Activated effector memory CD4-positive, alpha-beta T cell treated with anti-CD3 and anti-CD28 coated beads, Interleukin-2, amount 50 U/mL, for 16 hours (primary cell): ENCODE measurements at regions not wholly inside any gene's neighbourhood (a gene's known extent, or its start where the extent isn't known, plus 50 kb on each side); places are given as distances from the start of the nearest gene placed in this dataset.

Experiments used
- DNase-seq: peaks from one replicate; pipeline ENCODE4 v3.0.0-alpha.2; 2020

DNA sequence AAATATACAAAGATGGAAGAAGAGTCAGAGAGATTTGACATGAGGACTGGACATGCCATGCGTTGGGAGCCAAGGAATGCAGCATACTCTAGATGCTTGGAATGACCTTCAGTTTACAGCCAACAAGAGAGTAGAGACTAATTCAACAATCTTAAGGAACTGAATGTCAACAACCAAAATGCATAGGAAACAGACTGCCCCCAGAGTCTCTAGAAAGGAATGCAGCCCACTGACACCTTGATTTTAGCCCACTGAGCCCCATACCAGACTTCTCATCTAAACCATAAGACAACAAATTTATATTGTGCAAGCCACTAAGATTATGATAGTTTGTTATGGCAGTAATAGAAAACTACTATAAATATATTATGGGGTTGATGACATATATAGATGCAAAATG, 611.2 kb downstream of the RPS29 start:
- no peak for DNase-seq

DNA sequence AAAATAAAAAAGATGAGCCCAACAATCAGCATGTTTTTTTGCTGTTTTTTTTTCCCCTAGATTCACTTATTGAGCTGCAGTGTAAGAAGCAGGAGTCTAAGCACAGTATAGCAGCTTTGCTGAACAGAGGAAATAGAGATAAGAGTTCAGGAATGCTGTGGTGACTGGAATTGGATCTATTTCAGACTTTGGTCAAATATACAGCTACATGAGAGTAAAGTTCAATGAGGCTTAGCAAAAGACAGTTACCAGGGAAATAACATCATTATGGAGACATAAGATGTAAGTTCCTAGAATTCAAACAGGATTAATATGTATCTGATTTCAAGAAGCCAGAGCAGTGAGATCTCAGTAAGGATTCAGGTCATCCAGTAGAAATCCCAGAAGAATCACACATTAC, 613.0 kb downstream of the RPS29 start:
- DNase-seq, result no peak

DNA sequence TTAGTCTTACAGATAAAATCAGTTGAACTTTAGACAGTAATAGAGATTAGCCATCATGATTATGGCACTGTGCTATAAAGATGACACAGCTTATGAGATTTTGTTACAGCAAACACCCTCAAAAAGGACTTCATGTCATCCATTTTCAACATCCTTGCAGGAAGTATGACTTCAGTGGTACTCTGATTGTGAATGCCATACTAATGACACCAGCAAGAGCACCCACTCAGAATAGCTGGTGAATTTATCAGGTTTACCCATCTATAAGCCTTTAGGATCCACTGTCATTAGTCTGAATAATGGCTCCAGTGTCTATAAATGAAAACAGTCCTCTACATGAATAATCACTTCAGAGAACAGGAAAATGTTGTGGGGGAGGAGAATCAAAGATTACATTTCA, 615.2 kb downstream of the RPS29 start:
- no peak for DNase-seq

- no peak for DNase-seq
Measured at GRCh38 chr14:48967419-48967818, 618.8 kb downstream of the RPS29 start.

DNA sequence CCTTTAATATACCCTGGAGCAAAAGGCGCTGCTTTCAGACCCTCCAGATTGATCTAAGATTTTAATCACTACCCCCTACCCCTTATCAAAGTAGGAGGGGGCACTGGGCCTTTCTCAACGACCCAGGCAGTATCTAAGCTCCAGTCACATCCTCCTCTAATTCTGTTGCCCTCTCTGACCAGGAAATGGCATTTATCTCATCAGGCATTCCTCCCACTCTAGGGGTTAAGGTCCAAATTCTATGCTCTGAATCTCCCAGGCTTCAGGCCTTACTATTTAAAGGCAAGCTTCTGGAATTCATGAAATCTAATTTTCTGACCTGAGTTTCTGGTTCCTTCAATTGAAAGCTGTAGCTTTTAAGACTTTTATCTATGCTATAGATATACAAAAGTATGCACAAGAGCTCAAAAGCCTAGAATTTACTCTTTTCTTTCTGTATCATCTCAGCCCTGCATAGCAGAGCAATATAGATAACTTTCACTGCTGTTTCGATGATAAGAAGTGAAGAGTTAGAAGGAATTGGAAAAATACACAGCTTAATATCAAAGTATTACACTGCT, 622.9 kb downstream of the RPS29 start:
- no peak for DNase-seq

DNA sequence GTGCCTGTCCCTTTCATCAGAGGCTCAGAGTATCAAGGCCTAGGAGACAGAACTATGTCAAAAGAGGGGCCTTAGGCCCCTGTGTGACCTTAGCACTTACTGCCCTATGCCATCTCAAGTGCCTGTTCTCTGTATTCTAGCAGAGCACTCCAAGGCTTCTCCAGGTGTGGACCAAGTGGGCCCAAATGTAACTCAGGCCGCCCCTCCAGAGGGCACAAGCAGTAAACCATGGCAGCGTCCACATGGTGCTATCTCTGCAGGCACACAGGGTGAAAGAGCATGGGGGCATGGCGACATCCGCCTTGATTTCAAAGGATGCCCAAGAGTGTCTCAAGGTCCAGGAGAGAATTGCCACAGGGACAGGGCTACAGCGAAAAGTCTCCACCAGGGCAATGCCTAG, 628.7 kb downstream of the RPS29 start:
- no peak for DNase-seq

- no peak for DNase-seq
Measured at GRCh38 chr14:48955857-48956256, 630.3 kb downstream of the RPS29 start.

DNA sequence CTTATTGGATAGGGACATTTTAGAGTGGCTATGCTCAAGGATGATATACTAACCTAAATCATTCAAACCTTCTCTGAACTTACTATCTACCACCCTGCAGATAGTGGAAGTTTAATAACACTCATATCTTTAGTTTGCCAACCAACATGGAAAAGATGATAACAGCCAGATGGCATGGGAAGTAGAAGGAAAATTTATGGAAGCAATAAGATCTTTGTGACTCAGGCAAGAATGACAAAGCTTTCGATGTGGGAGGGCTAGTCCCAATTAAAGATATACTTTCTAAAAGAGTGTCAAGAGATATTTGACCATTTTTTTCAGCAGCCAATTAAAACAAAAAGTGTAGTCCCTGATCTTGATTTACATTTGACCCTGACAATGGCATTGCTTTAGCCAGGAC, 631.7 kb downstream of the RPS29 start:
- no peak for DNase-seq

DNA sequence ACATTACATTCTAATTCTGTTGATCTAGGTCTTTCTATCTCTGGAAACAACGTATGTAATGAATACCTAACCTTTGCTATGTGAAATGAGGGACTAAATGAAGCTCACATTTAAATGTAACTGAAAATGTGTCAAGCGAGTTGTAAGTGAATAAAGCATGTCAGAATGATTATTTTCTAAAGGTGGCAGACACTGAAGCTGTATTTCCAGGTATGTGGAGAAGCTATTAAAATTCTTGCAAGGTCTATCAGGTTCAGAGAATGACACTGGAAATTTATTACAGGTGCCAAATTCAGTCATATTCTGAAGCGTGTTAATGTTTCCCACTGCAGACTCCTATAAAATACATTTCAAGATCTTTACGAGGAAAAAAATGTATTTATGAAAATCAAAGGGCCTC, 641.4 kb downstream of the RPS29 start:
- DNase-seq, result no peak

DNA sequence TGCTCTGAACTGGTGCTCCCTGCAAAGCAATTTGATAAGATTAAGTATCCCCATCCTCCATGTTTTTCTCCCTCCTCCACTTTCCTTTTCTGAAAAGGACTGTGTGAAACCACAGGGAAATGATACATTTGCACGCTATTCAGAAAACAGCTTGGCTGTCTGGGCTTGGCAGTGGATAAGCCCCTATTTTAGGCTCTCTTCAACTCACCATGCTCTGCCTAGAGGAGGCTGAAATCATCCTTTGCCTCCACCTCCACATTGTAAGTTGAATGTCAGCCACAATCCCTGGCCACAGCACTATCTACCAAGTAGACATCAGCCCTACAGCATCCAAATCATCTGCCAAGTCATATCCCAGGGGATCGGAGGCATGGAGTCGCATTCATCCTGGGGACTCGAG, 642.3 kb downstream of the RPS29 start:
- no peak for DNase-seq

DNA sequence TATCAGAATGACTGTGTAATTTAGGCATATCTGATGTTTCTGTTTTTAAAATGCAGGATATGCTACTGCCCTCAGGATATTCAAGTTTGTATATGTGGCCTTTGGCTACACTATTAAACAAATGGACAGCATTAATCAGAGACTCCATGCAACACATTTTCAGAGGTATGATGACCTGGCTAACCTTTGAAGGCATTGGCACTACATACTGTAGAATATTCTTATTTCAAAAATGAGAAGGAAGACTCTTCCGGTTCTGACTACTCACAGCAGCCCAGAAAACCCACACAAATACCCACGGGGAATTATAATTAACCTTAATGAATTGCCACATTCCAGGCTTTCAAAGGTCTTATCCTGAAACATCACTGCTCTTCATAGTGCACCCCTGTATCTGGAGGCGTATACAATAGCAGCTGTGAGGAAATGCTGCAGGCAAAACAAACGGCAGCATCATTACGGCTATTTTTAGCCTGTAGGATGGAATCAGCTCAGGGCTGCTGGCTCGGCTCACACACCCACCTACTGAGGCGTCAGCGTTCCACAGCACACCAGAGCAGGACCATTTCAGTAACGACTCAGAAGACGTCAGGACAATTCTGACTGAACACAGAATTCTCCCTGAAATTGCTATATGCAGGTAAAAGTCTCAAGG, 648.5 kb downstream of the RPS29 start:
- no peak for DNase-seq

DNA sequence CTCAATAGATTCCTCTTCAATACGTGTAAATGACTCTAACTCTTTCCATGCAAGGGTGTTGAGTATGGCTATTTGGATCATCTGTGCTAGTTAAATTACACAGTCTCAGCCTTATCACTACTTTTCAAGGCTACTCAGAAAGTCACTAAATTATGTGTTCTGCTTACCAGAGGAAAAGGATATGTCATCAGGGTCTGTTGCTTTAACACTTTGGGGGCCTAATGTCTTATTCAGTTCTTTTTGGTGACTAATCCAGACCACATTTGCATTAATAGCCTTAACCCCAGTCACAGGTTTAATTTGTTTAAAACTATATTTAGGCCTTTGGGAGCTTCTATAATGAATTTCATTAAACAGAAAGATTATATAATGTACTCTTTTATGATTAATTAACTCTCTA, 649.3 kb downstream of the RPS29 start:
- no peak for DNase-seq

DNA sequence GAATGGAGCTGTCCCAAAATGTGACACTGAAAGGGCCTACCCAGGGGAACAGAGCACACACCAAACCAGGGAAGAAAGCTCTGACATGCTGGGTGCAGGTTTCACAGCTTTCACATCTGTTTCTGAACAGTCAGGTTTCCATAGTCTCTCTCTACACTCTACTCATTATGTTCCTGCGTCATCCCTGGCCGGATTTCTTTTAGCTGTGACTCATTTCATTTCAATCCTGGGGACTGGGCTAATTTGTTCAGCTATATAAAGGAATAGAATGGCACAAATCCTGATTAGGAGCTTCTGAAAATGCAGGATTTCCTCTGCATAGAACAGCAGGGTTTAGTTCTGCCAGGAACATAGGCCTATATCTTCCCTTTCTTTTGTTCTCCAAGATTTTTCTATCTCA, 649.8 kb downstream of the RPS29 start:
- DNase-seq, result no peak

DNA sequence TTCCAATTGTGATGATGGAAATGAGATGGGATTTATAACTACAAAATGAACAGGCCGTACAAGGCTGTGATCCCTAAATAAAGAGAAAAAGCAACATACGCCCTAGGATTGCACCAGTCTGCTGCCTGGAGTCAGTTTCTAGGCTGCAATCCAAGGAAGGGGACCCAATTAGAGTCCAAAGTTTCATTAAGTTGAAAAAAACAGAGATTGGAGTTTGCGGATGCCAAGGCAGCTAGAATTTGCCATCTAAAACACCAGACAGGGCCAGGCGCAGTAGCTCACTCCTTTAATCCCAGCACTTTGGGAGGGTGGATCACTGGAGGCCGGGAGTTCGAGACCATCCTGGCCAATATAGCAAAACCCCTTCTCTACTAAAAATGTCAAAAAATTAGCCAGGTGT, 661.0 kb downstream of the RPS29 start:
- no peak for DNase-seq

DNA sequence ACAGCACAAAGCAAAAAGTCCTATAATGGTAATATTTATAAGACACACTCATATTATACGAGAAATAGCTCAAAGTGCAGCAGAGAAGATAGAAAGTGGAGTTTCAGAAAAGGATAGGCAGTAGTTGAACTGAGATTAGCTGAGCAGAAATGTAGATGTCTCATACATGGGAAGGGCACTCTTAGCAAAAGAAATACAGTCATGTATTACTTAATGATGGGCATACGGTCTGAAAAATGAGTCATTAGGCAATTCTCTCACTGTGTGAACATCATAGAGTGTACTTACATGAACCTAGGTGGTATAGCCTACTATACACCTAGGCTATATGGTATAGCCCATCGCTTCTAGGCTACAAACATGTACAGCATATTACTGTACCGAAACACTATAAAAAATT, 671.3 kb downstream of the RPS29 start:
- no peak for DNase-seq

GRCh38 chr14:48914382-48914781, 671.8 kb downstream of the RPS29 start:
- no peak for DNase-seq

DNA sequence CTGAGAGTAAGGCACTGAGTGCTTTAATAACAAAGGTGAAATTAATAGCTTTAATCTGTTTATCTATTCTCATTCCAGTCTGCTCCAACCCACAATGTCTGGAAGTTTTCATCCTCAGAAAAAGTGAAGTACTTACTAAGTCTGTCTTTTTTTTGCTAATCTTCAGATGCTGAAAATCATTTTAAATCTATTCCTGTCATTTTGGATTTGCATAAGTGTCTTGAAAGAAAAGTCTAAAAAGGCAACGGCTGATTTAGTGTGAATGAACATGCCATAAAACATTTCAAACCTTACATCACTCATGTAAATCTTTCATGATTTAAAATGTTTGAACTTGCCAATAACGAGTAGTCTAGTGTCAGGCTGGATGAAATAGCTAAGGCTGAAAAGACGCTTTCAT, 685.6 kb downstream of the RPS29 start:
- no peak for DNase-seq

DNA sequence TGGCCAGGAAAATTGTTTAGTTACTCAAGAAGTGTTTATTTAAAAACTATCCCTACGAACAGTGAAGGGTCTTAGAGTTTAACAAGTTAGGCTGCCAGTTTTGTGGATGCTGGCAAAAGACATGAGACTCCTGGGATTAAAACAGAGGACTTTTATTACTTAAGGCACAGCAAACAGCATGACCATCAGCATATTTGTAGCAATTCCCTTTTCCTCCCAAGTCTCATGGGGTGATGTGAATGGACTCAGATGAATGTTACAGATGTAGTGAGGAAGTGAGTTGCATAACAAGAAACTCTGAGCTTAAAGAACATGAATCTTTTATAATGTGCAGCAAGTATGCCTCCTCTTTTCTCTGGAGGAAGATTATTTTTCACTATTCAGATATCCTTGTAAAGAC, 695.8 kb downstream of the RPS29 start:
- no peak for DNase-seq

GRCh38 chr14:48876806-48877340, 709.3 kb downstream of the RPS29 start:
- DNase-seq, result no peak

DNA sequence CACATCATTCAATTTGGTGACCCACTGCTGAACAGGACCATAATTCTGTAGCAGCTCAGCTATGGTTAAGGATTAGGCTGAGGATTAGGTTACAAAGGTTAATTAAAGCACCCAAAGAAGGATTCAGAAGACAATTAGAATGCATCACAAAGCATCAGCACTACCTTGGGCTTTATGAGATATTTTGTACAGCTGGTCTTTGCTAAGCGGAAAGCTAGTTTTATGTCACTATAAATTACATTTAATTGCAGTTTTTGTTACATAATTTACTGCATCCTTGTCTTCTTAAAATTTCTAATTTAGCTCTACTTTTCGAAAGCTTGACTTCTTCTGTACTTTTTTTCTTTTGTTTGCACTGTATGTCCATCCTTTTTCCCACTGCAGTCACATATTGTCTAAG, 711.5 kb downstream of the RPS29 start:
- no peak for DNase-seq

- DNase-seq, result no peak
Measured at GRCh38 chr14:48857366-48857765, 728.8 kb downstream of the RPS29 start.

DNA sequence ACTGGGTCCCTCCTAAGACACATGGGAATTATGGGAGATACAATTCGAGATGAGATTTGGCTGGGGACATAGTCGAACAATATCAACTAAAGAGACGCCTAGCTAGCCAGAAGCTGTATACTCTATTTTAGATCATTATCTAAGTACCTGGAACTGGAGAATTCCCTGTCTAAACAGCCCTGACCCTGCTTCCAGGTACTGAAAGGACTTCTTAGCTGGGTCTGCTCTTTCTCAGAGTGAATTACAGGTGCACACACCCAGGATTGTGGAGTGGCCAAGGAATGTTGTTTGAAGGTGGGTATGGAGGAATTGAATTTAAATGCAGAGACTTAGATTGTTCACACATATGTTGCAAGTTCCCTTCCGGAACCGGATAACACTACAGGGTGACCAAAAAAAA, 733.0 kb downstream of the RPS29 start:
- DNase-seq, result no peak

DNA sequence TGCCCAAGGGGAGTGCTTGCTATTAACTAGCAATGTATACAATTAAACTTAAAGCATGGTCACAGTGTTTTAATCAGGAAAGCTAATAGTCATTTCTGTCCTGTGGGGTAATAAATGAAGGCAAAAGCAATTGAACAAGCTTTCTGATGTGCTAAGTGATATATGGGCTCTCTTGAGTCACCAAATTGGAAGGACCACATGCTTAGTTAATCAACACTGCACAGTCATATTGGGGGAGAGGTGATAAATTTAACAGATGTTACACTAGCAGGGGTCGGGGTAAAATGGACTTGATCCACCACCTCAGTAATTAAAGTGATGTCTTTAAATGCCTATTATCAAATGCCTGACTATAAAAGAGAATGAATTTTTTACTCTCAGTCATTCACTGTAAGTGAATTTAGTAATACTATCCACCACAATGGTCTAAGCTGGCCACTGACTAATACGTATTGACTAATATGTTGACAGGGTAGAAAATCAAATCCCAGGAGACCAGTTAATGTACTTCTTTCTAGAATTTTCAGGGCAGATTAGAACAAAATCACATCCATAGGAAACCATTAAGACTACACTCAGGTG, 736.3 kb downstream of the RPS29 start:
- DNase-seq, result no peak

DNA sequence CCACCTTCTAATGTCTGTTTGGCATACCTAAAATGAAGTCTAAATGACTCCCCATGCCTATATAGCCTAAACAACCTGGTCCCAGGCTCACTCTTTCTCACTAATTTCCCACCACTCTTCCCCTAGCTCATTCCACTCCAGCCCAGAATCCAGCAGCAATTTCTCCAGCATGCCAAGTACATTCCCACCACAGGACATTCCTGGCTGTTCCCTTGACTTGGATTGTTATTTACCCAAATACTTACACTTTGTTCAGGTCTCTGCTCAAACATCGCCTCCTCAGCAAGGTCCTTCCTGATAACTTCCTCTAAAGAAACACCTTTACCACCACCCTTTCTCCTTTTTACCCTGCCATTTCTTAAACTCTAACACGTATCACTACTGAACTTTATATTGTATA, 743.4 kb downstream of the RPS29 start:
- no peak for DNase-seq

- no peak for DNase-seq
Measured at GRCh38 chr14:48826058-48826457, 760.1 kb downstream of the RPS29 start.
